Muscle of back (tissue), 3 donors: ENCODE measurements at regions not wholly inside any gene's neighbourhood (a gene's known extent, or its start where the extent isn't known, plus 50 kb on each side); places are given as distances from the start of the nearest gene placed in this dataset.

Experiments
- DNase-seq, 3 donors: peaks; one replicate each; pipeline versions ENCODE4 v3.0.0 to v3.0.0-alpha.2; 2013

DNA sequence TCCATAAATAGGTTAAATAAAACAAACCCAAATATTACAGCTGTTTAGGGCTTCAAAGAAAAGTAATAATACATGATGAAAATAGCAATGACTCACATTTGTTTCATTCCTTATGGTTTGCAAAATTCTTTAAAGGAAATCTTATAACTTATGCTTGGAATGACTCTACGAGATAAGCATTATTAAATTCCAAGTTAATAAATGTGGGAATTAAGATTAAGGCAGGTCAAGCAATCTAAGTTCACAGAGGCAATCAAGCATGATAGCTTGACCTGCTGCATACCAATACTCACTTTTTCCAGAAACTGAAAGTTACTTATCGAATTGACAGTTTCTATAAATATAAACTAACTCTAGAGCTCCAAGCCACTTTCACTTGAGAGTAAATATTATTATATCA, 1002.9 kb upstream of the SEL1L start:
- no peak for DNase-seq

DNA sequence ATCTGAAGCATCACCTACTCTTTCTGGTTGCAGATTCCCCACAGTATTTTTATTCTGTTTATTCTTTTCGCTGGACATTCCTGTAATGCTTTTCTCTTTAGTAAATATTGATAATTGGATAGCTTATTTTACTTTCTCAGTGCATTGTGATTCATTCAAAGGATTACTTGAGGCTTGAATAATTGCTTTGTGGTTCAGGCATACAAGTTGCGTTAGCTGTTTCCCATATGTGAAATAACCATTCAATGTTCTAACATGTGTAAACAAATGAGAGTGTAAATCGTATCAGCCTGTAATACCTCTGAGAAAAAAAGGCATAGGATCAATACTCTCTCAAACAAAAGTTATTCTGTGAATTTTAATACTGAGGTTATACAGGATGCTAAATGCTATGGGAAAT, 1004.2 kb upstream of the SEL1L start:
- DNase-seq = no peak

DNA sequence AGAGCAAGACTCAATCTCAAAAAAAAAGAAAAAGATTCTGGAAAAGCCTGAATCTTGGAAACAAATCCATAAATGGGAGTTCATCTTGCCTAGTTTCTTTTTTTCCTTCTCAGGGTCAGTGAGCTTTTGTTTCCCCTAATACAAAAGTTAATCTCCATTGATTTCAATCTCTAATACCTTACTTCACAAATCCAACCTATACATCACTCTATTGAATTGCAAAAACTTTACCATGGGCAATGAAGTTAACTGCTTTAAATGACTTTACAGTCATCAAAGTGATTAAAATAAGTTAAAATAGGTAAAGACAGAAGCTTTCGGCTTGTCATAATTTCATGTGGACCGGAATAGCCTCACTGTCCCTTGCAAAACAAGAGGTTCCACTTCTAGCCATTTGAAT, 1012.7 kb upstream of the SEL1L start:
- DNase-seq = no peak

DNA sequence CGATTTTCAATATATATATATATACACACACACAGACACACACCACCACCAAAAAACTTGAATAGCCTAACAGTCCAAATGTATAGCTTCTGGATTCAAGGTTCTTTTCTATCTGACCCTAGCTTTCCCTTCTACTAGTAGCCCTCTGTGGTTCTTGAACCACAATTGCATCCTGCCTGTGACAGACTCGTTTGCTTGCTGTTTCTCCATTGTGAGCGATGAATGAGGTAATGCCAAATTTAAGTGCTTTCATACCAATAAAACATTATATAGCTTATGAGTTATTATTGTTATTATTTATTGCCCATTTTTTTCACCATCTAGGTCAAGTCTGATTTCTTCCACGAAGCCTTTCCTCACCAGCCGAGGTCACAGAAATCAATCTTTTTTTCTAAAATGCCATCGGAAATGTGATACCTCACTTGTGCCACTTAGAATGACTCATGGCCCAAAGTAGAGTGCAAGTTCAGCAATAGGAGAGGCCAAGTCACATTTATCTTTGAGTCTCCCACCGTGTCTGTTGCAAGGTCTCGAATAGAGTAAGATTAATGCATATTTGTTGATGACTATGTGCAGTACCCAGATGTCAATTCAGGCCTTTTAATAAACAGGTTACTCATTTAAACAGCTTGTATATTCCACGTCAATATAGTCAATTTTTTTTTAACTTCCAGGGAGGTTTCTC, 1015.8 kb upstream of the SEL1L start:
- no peak for DNase-seq

DNA sequence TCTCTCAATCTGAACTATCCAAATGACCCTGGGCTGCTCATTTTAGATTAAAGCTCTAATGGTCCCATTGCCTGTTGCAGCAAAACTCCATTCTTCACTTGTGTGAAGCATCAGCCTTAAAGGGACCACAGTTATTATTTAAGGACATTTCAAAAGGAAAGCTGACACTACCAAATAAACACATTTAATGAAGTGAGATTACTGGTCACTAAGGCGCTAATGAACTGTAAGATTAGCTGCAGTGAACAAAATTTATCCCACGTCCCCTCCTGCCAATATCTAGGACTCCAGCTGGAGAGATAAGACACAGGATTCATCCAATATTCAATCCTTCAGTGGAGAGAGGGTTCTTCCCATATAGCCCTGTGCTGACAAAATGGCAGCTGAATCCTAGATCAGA, 1029.2 kb upstream of the SEL1L start:
- no peak for DNase-seq

DNA sequence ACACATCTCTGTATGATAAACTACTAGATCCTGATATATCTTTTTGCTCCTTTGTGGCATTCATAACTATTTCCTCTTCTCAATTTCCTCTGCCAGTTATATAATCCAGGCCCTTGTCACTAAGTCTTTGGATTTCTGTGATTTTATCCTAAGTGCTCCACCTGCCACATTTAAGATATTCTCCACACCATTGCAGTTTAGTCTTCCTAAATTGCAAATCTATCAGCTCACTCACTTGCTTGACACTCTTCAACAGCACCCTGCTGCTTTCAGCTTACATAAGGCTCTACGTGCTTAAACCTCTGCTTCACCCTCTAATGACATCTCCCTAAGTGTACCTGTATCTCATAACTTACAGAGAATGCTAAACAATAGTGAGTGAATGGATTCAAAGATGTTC, 1032.2 kb upstream of the SEL1L start:
- DNase-seq = no peak

DNA sequence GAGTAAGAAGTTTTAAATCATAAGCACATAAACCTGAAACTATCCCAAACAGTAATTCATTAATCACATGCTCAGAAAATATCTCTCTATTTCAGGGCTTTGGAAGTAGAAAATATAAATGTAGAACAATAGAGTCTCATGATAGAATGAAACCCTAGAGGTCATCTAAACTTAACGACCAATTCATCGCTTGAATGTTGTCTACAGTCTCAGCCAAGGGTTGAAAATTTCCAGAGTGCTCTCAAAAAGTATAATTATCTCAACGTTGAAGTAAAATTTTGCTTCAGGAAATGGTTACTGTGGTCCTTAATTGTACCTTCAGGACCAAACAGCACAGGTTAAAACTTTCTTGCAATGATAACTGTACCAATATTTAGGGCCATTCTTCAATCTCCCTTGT, 1053.6 kb upstream of the SEL1L start:
- peak; percentile 12 to 57 (median 32) for DNase-seq

DNA sequence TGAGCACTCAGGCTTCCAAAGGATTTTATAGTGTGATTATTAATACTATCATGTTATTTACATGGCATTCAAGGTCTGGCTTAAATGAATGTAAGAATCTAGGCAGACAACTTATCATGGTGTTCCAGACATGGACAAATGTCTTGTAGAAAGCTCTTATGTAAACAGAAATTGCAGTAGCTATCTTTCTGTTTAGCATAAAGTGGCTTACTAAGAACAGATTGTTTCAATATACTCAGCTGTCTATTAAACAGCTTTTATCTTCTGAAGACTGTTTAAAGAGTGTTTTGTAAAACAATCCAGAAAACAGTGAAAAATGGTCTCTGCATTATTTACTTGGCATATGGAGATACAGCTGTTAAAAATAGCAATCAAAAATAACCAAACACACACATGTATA, 1061.8 kb upstream of the SEL1L start:
- DNase-seq = no peak

DNA sequence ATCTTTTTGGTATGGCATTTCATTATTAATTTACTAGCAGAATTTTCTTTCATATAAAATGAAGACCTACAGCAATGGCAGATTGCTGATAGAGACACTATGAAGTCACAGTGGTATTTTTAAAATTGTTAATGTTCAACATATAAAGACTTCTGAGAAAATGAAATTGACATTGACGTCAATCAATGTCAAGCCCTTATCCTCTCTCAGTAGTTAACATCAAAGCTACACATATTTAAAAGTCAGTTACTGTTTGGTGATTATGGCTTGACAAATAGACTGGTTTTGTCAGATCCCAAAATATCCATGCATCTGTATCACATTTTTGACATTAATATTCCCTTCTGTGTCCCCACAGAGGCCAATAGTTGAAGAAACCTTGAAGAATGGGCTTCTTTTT, 1069.1 kb upstream of the SEL1L start:
- DNase-seq = no peak

DNA sequence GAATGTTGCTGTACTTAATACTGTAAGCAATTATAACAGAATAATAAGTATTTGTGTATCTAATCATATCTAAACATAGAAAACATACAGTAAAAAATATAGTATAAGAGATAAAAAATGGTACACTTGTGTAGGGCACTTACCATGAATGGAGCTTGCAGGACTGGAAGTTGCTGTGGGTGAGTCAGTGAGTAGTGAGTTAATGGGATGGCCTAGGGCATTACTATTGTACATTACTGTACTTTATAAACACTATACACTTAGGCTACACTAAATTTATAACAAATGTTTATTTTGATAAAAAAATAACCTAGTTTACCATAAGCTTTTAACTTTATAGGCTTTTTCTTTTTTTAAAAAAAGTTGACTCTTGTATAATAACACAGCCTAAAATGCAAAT, 1071.2 kb upstream of the SEL1L start:
- no peak for DNase-seq

DNA sequence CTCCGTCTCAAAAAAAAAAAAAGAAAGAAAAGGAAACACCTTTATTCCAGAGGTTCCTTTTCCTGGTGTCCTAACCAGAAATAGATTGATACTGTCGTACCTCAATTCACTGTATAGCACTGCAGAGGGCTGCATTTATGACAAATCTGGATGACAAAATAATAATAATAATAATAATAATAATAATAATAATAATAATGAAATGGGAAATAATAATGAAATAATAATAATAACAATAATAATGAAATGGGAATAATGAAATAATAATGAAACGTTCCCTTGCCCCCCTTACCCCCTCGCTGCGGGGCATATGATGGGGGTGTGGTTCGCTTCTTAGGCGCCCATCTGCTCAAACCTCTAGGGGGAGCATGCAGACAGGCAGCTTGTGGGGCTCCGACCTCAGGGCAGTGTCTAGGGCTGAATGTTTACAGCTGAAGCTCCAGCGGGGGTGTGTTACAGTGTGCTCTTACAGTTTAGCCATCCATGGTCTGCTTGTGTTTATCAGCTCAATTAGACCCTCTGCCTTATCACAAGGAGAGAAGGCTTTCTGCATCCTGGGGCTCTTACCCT, 1088.3 kb upstream of the SEL1L start:
- no peak for DNase-seq

DNA sequence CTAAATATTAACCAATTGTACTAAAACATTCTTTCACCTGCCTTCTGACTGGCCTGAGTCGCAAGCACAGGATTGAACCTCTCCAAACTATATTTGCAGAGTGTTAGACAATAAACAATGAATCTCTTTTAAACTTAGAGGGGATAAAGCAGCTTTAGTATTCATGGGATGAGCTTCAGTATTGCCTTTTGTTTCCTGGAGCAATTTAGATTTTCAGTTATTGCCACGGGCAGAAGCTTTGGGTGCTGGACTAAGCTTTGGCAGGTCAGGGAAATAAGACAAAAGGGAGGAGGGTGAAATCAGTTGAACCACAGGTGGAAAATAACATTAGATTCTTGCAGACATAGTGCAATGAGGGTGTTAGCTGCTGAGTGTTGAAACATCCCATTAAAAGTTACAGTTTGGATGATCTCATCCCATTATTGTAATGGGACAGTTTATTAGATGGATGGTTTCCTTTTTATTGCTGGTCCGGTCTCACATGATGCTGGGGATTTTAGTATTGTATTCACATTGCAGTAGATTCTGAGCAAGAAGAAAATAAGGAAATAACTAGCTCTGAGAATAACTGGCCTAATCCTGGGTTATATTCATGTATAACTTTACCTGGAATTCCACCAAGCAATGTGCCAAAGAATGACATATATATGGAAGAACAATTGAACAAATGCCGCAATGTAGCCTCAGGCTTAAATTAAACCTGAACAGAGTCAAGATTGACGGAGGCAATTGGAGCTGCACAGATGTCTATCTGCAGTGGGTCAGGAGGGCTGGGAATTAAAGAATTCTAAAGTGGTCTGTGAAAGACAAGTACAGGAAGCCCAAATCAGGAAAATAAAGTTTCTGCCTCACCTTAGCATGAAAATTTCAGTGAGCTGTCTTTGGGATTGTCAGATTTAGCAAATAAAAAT, 1092.8 kb upstream of the SEL1L start:
- no peak for DNase-seq

DNA sequence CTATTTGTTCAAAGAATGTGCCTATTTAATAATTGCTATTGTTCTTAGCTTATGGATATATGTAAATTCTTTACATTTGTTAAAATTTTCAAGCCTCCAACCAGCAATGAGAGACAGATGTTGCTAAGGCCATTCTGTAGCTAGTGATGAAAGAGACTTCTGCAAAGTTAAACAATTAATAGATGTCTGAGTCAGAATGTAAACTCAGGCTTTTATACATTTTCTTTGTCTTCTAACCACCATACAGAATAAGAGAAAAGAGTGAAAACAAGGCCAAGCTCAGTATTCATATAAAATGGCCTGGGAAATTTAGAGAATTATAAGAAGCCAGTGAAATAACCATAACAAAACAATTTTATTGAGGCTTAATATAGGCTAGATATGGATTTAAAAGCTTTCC, 1102.3 kb upstream of the SEL1L start:
- no peak for DNase-seq

DNA sequence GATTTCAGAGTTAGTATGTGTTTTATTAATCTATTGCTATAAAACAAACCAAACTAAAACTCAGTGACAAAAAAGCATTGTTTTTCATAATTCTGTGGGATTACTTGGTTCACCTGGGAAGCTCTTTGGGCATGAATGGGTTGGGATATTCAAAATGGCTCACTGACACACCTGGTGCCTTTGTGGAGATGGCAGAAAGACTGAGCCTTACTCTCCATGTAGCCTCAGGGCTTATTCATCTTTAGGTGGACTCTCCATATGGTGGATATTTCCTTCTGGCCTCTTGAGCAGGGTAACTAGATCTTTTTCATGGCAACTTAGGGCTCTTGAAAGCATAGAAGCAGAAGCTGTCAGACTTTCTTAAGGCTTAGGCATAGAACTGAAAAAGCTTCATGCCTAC, 1102.8 kb upstream of the SEL1L start:
- DNase-seq = no peak

DNA sequence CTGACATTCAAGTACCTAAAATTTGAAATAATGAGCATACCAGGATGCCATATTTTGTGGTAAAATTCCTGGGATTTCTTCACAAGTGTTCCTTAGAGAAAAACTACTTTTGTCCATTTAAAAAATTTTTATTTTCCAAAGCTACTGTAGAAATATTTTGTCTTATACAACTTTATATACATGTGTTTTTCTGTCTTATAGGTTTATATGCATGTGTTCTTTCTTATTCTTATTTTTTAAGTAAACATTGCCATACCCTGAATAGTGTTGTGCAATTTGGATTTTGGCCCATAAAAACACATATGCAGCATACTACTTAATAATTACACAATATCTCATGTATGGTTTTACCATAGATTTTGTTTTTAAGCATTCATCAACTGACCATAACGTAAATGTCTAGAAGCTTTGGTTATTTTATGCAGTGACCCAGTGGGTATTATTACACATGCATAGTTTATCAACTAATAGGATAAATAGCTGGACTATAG, 1107.4 kb upstream of the SEL1L start:
- DNase-seq = no peak

DNA sequence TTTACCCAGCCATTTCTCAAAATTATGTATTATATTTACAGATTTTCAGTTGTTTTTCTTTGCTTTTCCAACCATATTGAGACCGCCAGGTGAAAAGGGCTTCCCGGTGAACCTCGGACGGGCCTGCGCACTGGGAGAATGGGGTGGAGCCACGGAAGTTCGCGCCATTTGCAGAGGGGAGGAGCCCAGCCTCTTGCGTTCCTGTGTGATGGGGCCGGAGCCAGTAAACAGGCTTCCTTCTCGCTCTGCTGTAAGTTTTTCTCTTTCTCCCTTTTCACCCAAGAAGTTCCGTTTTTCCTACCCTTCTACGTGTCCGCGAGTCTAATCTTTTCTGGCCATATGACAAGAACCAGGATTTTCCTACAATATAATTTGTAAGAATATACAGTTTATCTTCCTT, 1108.8 kb upstream of the SEL1L start:
- peak in 2 of 3 donors; percentile 22 to 24 for DNase-seq

DNA sequence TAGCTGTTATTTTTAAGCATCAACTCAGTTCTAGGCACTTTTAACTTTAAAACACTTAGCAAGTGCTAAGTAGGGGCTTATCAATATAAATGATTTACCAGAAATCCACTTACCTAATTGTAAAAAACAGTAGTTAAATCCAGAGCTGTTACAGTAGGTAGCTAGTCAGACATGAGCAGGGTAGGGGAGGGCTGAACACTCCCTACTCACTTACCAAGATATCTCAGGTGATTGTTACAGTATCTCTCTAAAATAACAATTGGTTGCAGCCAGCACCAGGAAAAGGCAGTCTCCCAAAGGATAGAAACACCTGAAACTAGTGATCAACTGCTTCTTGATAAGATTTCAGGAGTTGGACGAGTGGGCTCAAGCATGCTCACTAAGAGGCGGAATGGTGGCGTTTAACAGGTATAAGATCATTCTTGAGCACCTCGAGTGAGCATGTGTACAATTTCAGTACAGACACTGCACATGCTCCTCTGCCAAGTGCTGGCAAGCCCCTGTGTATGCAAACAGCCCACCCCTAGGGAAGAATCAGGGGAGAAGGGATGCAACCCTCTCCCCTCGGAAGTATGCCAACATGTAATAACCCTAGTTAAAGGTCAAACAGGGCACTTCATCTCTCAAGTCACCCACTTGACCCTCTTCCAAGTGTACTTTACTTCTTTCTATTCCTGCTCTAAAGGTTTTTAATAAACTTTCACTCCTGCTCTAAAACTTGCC, 1113.6 kb upstream of the SEL1L start:
- no peak for DNase-seq

DNA sequence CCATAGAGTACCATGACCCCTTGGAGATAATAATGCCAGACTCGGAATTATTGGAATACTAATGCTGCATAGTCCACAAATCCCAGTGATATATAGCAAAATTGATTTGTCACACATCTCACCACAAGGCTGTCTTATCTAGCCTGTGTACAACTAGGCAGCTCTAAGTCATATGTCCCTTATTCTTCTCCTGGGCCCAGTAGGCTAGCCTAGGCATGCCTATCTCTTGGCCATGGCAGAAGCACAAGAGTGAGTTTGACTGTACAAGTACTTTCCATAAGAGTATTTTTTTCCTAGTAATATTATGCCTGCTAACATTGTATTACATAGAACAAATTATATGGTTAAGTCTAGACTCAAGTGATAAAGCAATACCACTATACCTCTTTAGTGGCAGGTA, 1122.1 kb upstream of the SEL1L start:
- DNase-seq = no peak

DNA sequence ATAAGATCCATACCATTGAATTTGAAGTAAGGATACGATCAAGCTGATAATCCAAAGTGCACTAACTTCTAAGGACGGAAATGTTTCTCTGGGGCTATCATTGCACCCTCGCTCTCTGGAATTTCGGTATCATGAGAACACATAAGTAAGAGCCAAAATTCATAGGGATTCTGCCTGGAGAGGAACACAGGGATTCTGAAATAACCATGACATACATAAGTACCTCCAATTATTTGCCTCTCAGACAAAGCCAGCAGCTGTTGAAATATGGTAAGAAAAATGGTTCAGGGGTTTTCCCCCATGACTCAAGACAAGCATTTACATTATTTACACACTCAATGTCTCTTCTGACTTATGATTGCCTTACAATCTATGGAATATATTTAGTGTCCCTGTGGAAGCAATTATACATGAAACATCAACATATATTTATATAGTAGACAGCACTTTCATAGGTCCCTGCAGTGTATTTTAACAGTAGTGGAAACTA, 1123.6 kb upstream of the SEL1L start:
- no peak for DNase-seq

DNA sequence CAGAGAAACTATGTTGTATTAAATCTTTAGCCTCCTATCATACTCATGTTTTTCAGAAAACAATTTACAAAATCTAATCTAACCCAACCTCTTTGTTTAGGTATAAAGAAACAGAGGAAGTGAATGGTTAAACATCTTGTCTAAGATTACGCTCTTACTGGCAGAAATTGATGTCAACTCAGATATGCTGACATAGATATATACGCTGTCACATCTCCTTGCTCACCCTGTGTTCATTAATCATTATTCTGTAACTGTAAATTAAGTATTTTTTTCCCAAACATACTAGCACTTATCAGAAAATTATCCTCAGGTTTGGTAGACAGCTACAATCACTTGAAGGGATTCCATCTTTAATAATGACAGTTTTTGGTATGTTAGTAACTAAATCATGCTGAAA, 1127.6 kb upstream of the SEL1L start:
- DNase-seq = no peak

DNA sequence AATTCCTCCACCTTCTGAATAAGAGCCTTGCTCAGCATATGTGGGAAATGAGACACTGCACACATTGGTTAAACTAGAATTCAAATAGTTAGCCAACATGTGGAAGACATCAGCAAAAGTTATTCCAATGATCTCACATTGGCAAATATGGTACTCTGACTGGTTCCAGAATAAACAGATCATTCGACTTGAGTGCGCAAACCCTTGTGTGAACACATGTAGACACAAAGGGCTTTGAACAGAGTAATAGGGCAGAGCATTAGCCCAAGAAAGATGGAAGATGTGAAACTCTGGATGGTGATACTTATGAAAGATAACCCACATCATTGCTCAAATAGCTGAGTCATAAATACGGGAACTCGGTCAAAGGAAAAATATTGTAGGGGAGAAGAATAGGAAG, 1133.4 kb upstream of the SEL1L start:
- DNase-seq = peak; percentile 62 to 85 (median 74)

DNA sequence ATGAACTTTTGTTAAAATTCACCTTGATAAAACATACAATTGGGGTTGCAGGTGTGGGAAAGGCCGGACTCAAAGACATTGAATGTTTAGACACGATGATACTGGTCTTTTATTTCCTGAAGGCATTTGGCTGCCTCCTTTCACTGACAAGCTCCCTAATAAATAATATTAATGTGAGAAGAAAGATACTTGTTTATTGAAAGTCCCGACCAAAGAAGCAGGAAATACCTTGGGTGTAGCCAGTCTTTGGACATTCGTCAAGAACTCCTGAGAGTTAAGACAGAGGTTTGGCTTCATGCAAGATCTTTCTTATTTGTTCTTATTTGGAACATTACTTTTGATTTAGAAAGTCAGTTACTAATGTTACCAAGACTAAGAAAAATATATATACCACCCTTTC, 1133.8 kb upstream of the SEL1L start:
- DNase-seq = peak; percentile 26 to 55 (median 32)
